Mesenchymal stem cell (in vitro differentiated cells and primary cell): ENCODE measurements at regions not wholly inside any gene's neighbourhood (a gene's known extent, or its start where the extent isn't known, plus 50 kb on each side); places are given as distances from the start of the nearest gene placed in this dataset.

ENCODE experiments used
- DNase-seq: peaks from one replicate; pipeline ENCODE4 v3.0.0-alpha.2; 2013
- H2AFZ ChIP-seq: one replicate; pipeline ENCODE4 v1.6.1; 2013; ENCODE audit warnings: low read depth, mild to moderate bottlenecking, control low read depth, inconsistent platforms, low read length, moderate library complexity
- H2AK5ac ChIP-seq: 2 replicates; pipeline ENCODE4 v1.6.1; 2013; ENCODE audit warnings: low read length, moderate library complexity, mild to moderate bottlenecking, inconsistent platforms; ENCODE audit not compliant: severe bottlenecking
- H2BK120ac ChIP-seq: one replicate; pipeline ENCODE4 v1.6.1; 2013; ENCODE audit warnings: low read depth, mild to moderate bottlenecking, inconsistent platforms, low read length, moderate library complexity
- H2BK12ac ChIP-seq, 2 experiments: one replicate each; pipeline ENCODE4 v1.6.1; 2013; ENCODE audit warnings: inconsistent platforms in 2 of 2, low read length in 2 of 2, mild to moderate bottlenecking in 2 of 2, moderate library complexity in 2 of 2, control low read depth in 1 of 2
- H2BK15ac ChIP-seq: one replicate; pipeline ENCODE4 v1.6.1; 2013; ENCODE audit warnings: mild to moderate bottlenecking, low read depth, inconsistent platforms; ENCODE audit not compliant: poor library complexity, severe bottlenecking
- H2BK5ac ChIP-seq: 2 replicates; pipeline ENCODE4 v1.6.1; 2013; ENCODE audit warnings: low read depth, mild to moderate bottlenecking, low read length, control low read depth, inconsistent platforms; ENCODE audit not compliant: poor library complexity, severe bottlenecking
- H3K14ac ChIP-seq, 2 experiments: one replicate each; pipeline ENCODE4 v1.6.1; 2013; ENCODE audit warnings: inconsistent platforms in 2 of 2, low read length in 2 of 2, control low read depth in 1 of 2, mild to moderate bottlenecking in 1 of 2, moderate library complexity in 1 of 2
- H3K18ac ChIP-seq, 2 experiments: one replicate each; pipeline ENCODE4 v1.6.1; 2013; ENCODE audit warnings: inconsistent platforms in 2 of 2, low read length in 2 of 2, control low read depth in 1 of 2, low read depth in 1 of 2, mild to moderate bottlenecking in 1 of 2
- H3K23ac ChIP-seq, 2 experiments: one replicate each; pipeline ENCODE4 v1.6.1; 2013; ENCODE audit warnings: inconsistent platforms in 2 of 2, low read length in 2 of 2, mild to moderate bottlenecking in 2 of 2, moderate library complexity in 2 of 2, control low read depth in 1 of 2
- H3K27ac ChIP-seq: 2 replicates; pipeline ENCODE4 v1.5.1; 2013; ENCODE audit warnings: mild to moderate bottlenecking, moderate library complexity, low read length, control low read depth, inconsistent platforms; ENCODE audit not compliant: poor library complexity, severe bottlenecking
- H3K27me3 ChIP-seq, 2 experiments: 2 replicates each; pipeline versions ENCODE4 v1.6.1 to v1.7.0; 2013; ENCODE audit warnings: low read length in 2 of 2, mild to moderate bottlenecking in 2 of 2, moderate library complexity in 2 of 2, control low read depth in 1 of 2, inconsistent platforms in 1 of 2; ENCODE audit not compliant: control insufficient read depth in 1 of 2, insufficient read depth in 1 of 2
- H3K36me3 ChIP-seq, 2 experiments: 2 replicates each; pipeline versions ENCODE4 v1.6.1 to v1.7.0; 2013; ENCODE audit warnings: low read length in 2 of 2, control low read depth in 1 of 2, inconsistent platforms in 1 of 2, low read depth in 1 of 2, mild to moderate bottlenecking in 1 of 2; ENCODE audit not compliant: insufficient read depth in 2 of 2, control insufficient read depth in 1 of 2
- H3K4ac ChIP-seq, 2 experiments: one replicate each; pipeline ENCODE4 v1.6.1; 2013; ENCODE audit warnings: inconsistent platforms in 2 of 2, low read length in 2 of 2, mild to moderate bottlenecking in 2 of 2, moderate library complexity in 2 of 2, control low read depth in 1 of 2, low read depth in 1 of 2
- H3K4me1 ChIP-seq: 2 replicates; pipeline ENCODE4 v1.6.1; 2013; ENCODE audit warnings: low read depth, low read length, control low read depth; ENCODE audit not compliant: control insufficient read depth, insufficient read depth
- H3K4me2 ChIP-seq: 2 replicates; pipeline ENCODE4 v1.6.1; 2013; ENCODE audit warnings: low read length, mild to moderate bottlenecking, inconsistent platforms; ENCODE audit not compliant: poor library complexity, severe bottlenecking
- H3K4me3 ChIP-seq, 2 experiments: 2 replicates each; pipeline versions ENCODE4 v1.5.1 to v1.7.0; 2013; ENCODE audit warnings: low read length in 2 of 2, mild to moderate bottlenecking in 2 of 2, control low read depth in 1 of 2, low read depth in 1 of 2; ENCODE audit not compliant: insufficient read depth in 1 of 2
- H3K79me1 ChIP-seq: replicated peaks from 2 replicates; pipeline ENCODE4 v1.6.1; 2013; ENCODE audit warnings: mild to moderate bottlenecking, control low read depth, low read length, inconsistent platforms; ENCODE audit not compliant: poor library complexity, severe bottlenecking
- H3K9ac ChIP-seq: 2 replicates; pipeline ENCODE4 v1.7.0; 2013; ENCODE audit warnings: mild to moderate bottlenecking, low read length, moderate library complexity
- H3K9me3 ChIP-seq: 2 replicates; pipeline ENCODE4 v1.7.0; 2013; ENCODE audit warnings: mild to moderate bottlenecking, low read length; ENCODE audit not compliant: control insufficient read depth
- H4K8ac ChIP-seq: one replicate; pipeline ENCODE4 v1.6.1; 2013; ENCODE audit warnings: inconsistent platforms, mild to moderate bottlenecking, low read length, moderate library complexity
- H4K91ac ChIP-seq: one replicate; pipeline ENCODE4 v1.6.1; 2013; ENCODE audit warnings: mild to moderate bottlenecking, low read length, inconsistent platforms
- WGBS: methylation state at CpG from one replicate; pipeline ENCODE4 v1.1.7; 2013; ENCODE audit warnings: mixed read lengths; 5-methylcytosine and 5-hydroxymethylcytosine counted together

DNA sequence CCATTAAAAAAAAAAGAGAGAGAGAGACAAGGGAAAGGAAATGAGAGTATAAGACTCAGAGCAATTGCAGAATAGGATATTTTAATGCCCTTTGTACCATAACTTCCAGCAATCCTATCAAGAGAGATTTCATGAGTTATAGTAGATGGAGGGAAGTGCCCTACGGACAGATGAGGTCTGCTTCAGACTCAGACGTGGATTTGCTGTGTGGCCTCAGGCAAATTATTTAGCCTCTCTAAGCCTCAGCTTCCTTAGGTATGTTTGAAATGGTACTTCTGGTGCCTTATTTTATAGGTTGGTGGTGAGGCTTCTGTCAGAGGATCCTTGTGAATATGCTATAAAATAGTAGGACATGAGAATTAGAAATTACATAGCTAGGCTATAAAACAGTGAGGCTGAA lies 448.2 kb downstream of the EDEM1 start:
- H4K91ac ChIP-seq = no peak overlapping the region
- WGBS = 75% methylated on average over 2 of the region's 2 CpGs
- no peak overlapping the region for H3K14ac ChIP-seq
- H3K4ac ChIP-seq = no peak overlapping the region
- no peak for DNase-seq
- H2AFZ ChIP-seq = no peak overlapping the region
- no peaks in the 10 kb centered on the region for H3K27me3 ChIP-seq
- H3K4me1 ChIP-seq = no peaks in the 10 kb centered on the region
- no peak overlapping the region for H2BK5ac ChIP-seq
- no peak overlapping the region for H3K4me3 ChIP-seq
- no peak overlapping the region for H3K4me2 ChIP-seq
- no peaks in the 10 kb centered on the region for H3K79me1 ChIP-seq
- H2AK5ac ChIP-seq = no peak overlapping the region
- no peak overlapping the region for H2BK120ac ChIP-seq
- H2BK12ac ChIP-seq = no peak overlapping the region
- H3K9me3 ChIP-seq = peaks cover 16% of the 10 kb centered on the region
- H3K18ac ChIP-seq = no peak overlapping the region
- H4K8ac ChIP-seq = no peak overlapping the region
- no peak overlapping the region for H3K27ac ChIP-seq
- no peak overlapping the region for H3K9ac ChIP-seq
- H2BK15ac ChIP-seq = no peak overlapping the region
- H3K23ac ChIP-seq = no peak overlapping the region
- H3K36me3 ChIP-seq = no peaks in the 10 kb centered on the region

- Histone ChIP-seq H2AK5ac (no peak overlapping the region), H3K4me3 (no peak overlapping the region), H3K14ac (no peak overlapping the region), H3K9ac (no peak overlapping the region), H3K23ac (no peak overlapping the region), H3K4me1 (no peaks in the 10 kb centered on the region), H4K91ac (no peak overlapping the region), H3K9me3 (peaks cover 24% of the 10 kb centered on the region), H2AFZ (no peak overlapping the region), H3K4ac (no peak overlapping the region), H3K18ac (no peak overlapping the region), H2BK5ac (no peak overlapping the region), H3K27ac (no peak overlapping the region), H2BK12ac (no peak overlapping the region), H2BK15ac (no peak overlapping the region), H3K79me1 (no peaks in the 10 kb centered on the region), H4K8ac (no peak overlapping the region), H3K4me2 (peak overlapping the region; percentile 21), H2BK120ac (no peak overlapping the region), H3K27me3 (no peaks in the 10 kb centered on the region), H3K36me3 (no peaks in the 10 kb centered on the region)
- 90% methylated on average over 2 of the region's 2 CpGs for WGBS
- no peak for DNase-seq
Observed at GRCh38 chr3:5638550-5638949, 451.0 kb downstream of the EDEM1 start.

DNA sequence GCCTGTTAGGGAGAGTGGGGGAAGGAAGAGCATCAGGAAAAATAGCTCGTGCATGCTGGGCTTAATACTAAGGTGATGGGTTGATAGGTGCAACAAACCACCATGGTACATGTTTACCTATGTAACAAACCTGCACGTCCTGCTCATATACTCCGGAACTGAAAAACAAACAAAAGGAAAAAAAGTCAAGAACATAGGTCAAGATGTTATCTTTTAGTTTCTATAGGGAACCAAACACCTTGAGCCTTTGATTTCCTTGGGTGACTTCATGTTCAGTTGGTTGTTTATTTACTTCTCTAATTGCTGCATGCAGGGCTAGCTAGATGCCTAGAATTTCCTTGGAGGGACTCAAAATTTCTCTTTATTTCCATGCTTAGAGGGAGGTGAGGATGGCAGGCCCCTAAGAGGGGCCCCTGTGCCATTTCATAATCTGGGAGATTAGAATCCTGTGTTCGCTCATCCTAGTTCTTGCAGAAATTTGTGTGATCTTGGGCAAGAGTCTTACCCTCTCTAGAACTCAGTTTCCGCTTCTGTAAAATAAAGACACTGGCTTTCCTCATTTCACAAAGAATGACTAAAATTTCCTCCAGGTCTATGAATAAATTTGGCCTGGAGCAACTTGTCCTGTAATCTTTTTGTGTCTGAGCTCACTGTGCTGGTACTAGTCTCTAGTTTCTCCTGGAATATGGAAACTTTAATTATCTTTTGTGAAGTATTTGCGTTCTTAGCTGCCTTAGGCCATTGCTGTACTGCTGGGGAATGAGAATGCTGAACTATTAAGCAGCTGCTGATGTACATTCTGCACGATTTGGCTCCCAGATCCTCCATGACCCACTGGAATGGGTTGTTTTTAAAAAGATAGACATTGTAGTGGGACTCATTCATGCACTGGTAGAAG lies 457.5 kb downstream of the EDEM1 start:
- Histone ChIP-seq H3K9me3 (peaks cover 15% of the 10 kb centered on the region), H3K4me3 (no peak overlapping the region), H2BK15ac (no peak overlapping the region), H3K27me3 (no peaks in the 10 kb centered on the region), H3K9ac (no peak overlapping the region), H3K27ac (no peak overlapping the region), H3K4me2 (no peak overlapping the region), H2BK12ac (no peak overlapping the region), H2AFZ (no peak overlapping the region), H2BK5ac (no peak overlapping the region), H2BK120ac (no peak overlapping the region), H2AK5ac (no peak overlapping the region), H3K14ac (no peak overlapping the region), H3K79me1 (no peaks in the 10 kb centered on the region), H3K4me1 (no peaks in the 10 kb centered on the region), H3K23ac (no peak overlapping the region), H3K36me3 (no peaks in the 10 kb centered on the region), H4K91ac (no peak overlapping the region), H3K18ac (no peak overlapping the region), H3K4ac (no peak overlapping the region), H4K8ac (no peak overlapping the region)
- no peak for DNase-seq
- WGBS = 67% methylated on average over 7 of the region's 7 CpGs

DNA sequence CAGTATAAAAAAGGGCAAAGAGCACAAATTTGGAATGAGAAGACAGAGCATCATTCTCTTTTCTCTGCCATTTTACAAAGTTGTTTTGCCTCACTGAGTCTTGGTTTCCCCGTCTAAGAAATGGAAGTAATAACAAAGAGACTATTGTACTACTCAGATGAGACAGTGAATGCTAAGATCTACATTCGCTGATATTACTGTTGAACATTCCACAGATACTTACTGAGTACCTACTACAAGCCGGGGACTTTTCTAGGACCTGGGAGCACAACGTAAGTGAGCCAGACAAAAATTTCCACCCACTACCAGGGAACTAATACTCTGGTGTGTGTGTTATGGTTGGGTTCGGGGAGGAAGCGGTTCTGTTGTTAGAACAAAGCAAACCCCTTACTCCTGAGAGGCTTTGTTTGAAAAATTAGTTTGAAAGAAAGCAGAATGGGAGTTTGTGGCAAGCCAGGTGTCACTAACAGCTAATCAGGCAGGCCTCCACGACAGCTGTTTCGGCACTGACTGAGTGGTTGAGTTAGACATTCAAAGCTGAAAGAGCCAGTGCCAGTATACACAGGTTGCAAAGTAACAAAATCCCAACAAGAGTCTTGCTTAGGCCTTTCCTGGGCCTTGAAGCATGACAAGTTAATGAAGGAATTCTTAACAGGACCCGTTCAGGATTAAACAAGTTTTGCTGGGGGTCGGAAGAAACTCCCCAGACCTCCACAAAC lies 458.3 kb downstream of the EDEM1 start:
- no peak overlapping the region for H3K14ac ChIP-seq
- no peak for DNase-seq
- H2AFZ ChIP-seq = no peak overlapping the region
- no peak overlapping the region for H4K8ac ChIP-seq
- no peak overlapping the region for H2BK15ac ChIP-seq
- no peaks in the 10 kb centered on the region for H3K4me1 ChIP-seq
- 82% methylated on average over 7 of the region's 10 CpGs for WGBS
- no peak overlapping the region for H2AK5ac ChIP-seq
- H3K18ac ChIP-seq = no peak overlapping the region
- peaks cover 11% of the 10 kb centered on the region for H3K9me3 ChIP-seq
- no peak overlapping the region for H3K27ac ChIP-seq
- no peak overlapping the region for H2BK12ac ChIP-seq
- no peak overlapping the region for H4K91ac ChIP-seq
- H2BK120ac ChIP-seq = no peak overlapping the region
- H3K4ac ChIP-seq = no peak overlapping the region
- H3K4me3 ChIP-seq = no peak overlapping the region
- H2BK5ac ChIP-seq = no peak overlapping the region
- H3K79me1 ChIP-seq = no peaks in the 10 kb centered on the region
- no peak overlapping the region for H3K9ac ChIP-seq
- no peaks in the 10 kb centered on the region for H3K27me3 ChIP-seq
- no peaks in the 10 kb centered on the region for H3K36me3 ChIP-seq
- H3K23ac ChIP-seq = no peak overlapping the region
- H3K4me2 ChIP-seq = no peak overlapping the region
